ENCODE measurements at regions not wholly inside any gene's neighbourhood (a gene's known extent, or its start where the extent isn't known, plus 50 kb on each side); places are given as distances from the start of the nearest gene placed in this dataset.

GRCh38 chr10:122780391-122780790 is 65.3 kb downstream of the CUZD1 start:
- peak; percentile 50 for ATAC-seq
- Histone ChIP-seq H3K79me2 (ENCODE audit: low read length) (no peaks in the 10 kb centered on the region), H3K9me2 (replicated peaks; ENCODE audit: low read length) (no peaks in the 10 kb centered on the region), H3F3A (ENCODE audit: low read length, unreplicated experiment) (no peaks in the 10 kb centered on the region), H3K9me3 (ENCODE audit: low read length) (no peaks in the 10 kb centered on the region), H3K4me2 (ENCODE audit: low read length) (no peak overlapping the region), H3K4me3 (ENCODE audit: low read length) (no peak overlapping the region), H3K27ac (ENCODE audit: low read length) (no peak overlapping the region), H2AFZ (ENCODE audit: low read length) (no peak overlapping the region), H3K36me3 (ENCODE audit: low read depth, low read length) (no peaks in the 10 kb centered on the region), H3K4me1 (ENCODE audit: insufficient read depth, low read length) (no peaks in the 10 kb centered on the region), H3K9ac (ENCODE audit: low read length) (no peak overlapping the region), H3K27me3 (ENCODE audit: low read length) (peaks cover 14% of the 10 kb centered on the region), H4K20me1 (ENCODE audit: low read length) (no peaks in the 10 kb centered on the region)
- ChIA-PET POLR2A (ENCODE audit: unreplicated experiment) (no interaction called here), CTCF (no interaction called here)
- TF ChIP-seq CTCF (conservative IDR thresholded peaks at IDR 0.05; ENCODE audit: low read depth, low read length): no peak
- no peak for TF ChIP-seq EZH2 (IDR thresholded peaks at IDR 0.05; ENCODE audit: low read length, unreplicated experiment)
- no peak for TF ChIP-seq EZH2phosphoT487 (IDR thresholded peaks at IDR 0.05; ENCODE audit: borderline replicate concordance, low read length)
- no TSS peak for BruUV-seq (replicated peaks)
- DNase-seq: peak; percentile 52
- intact Hi-C loops (cut with micrococcal nuclease): no loop called here

GRCh38 chr10:122779924-122780323 is 65.7 kb downstream of the CUZD1 start:
- Histone ChIP-seq H2AFZ (ENCODE audit: low read length) (no peak overlapping the region), H3K4me3 (ENCODE audit: low read length) (no peak overlapping the region), H3F3A (ENCODE audit: low read length, unreplicated experiment) (no peaks in the 10 kb centered on the region), H3K9me2 (replicated peaks; ENCODE audit: low read length) (no peaks in the 10 kb centered on the region), H3K27ac (ENCODE audit: low read length) (no peak overlapping the region), H3K36me3 (ENCODE audit: low read depth, low read length) (no peaks in the 10 kb centered on the region), H3K4me2 (ENCODE audit: low read length) (no peak overlapping the region), H3K4me1 (ENCODE audit: insufficient read depth, low read length) (no peaks in the 10 kb centered on the region), H3K27me3 (ENCODE audit: low read length) (peaks cover 14% of the 10 kb centered on the region), H3K9me3 (ENCODE audit: low read length) (no peaks in the 10 kb centered on the region), H4K20me1 (ENCODE audit: low read length) (no peaks in the 10 kb centered on the region), H3K9ac (ENCODE audit: low read length) (no peak overlapping the region), H3K79me2 (ENCODE audit: low read length) (no peaks in the 10 kb centered on the region)
- POLR2A ChIA-PET (ENCODE audit: unreplicated experiment): no interaction called here
- intact Hi-C loops (cut with micrococcal nuclease): no loop called here
- ATAC-seq: no peak
- TF ChIP-seq EZH2 (IDR thresholded peaks at IDR 0.05; ENCODE audit: low read length, unreplicated experiment): no peak
- TF ChIP-seq CTCF (conservative IDR thresholded peaks at IDR 0.05; ENCODE audit: low read depth, low read length): no peak
- TF ChIP-seq EZH2phosphoT487 (IDR thresholded peaks at IDR 0.05; ENCODE audit: borderline replicate concordance, low read length): no peak
- no peak for DNase-seq
- no TSS peak for BruUV-seq (replicated peaks)
- CTCF ChIA-PET: no interaction called here

DNA sequence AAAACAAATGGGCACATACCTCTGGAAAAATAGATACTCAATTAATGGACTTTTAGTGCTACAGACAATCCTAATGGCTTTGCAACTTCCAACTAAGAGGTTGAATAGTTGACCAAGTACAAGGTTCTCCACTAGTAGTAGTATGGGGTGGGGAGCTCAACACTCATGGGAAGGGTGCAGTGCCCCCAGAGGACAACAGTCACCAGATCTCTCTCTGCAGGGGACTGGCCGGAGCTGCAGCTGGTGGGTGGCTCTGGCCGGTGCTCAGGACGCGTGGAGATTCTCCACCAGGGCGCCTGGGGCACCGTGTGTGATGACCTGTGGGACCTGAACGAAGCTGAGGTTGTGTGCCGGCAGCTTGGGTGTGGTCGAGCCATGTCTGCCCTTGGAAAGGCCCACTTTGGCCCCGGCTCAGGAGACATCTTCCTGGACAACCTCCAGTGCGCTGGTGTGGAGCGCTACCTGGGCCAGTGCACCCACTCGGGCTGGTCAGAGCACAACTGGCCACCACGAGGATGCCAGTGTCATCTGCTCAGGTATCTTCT is 68.1 kb downstream of the CUZD1 start:
- Histone ChIP-seq H3K27ac (ENCODE audit: low read length) (no peak overlapping the region), H3F3A (ENCODE audit: low read length, unreplicated experiment) (no peaks in the 10 kb centered on the region), H3K79me2 (ENCODE audit: low read length) (no peaks in the 10 kb centered on the region), H3K9me2 (replicated peaks; ENCODE audit: low read length) (no peaks in the 10 kb centered on the region), H3K9me3 (ENCODE audit: low read length) (no peaks in the 10 kb centered on the region), H2AFZ (ENCODE audit: low read length) (no peak overlapping the region), H3K4me1 (ENCODE audit: insufficient read depth, low read length) (no peaks in the 10 kb centered on the region), H4K20me1 (ENCODE audit: low read length) (no peaks in the 10 kb centered on the region), H3K4me2 (ENCODE audit: low read length) (no peak overlapping the region), H3K36me3 (ENCODE audit: low read depth, low read length) (no peaks in the 10 kb centered on the region), H3K27me3 (ENCODE audit: low read length) (peaks cover 14% of the 10 kb centered on the region), H3K9ac (ENCODE audit: low read length) (no peak overlapping the region), H3K4me3 (ENCODE audit: low read length) (no peak overlapping the region)
- TF ChIP-seq EZH2phosphoT487 (IDR thresholded peaks at IDR 0.05; ENCODE audit: borderline replicate concordance, low read length) (no peak), EZH2 (IDR thresholded peaks at IDR 0.05; ENCODE audit: low read length, unreplicated experiment) (no peak), CTCF (conservative IDR thresholded peaks at IDR 0.05; ENCODE audit: low read depth, low read length) (no peak)
- ATAC-seq (no peak), DNase-seq (no peak)
- intact Hi-C loops (cut with micrococcal nuclease): no loop called here
- ChIA-PET CTCF (no interaction called here), POLR2A (ENCODE audit: unreplicated experiment) (no interaction called here)
- no TSS peak for BruUV-seq (replicated peaks)
